ENCODE measurements at regions not wholly inside any gene's neighbourhood (a gene's known extent, or its start where the extent isn't known, plus 50 kb on each side); places are given as distances from the start of the nearest gene placed in this dataset.
A peak's percentile ranks its signal among the peaks of the same experiment; 100 is the strongest.

DNA sequence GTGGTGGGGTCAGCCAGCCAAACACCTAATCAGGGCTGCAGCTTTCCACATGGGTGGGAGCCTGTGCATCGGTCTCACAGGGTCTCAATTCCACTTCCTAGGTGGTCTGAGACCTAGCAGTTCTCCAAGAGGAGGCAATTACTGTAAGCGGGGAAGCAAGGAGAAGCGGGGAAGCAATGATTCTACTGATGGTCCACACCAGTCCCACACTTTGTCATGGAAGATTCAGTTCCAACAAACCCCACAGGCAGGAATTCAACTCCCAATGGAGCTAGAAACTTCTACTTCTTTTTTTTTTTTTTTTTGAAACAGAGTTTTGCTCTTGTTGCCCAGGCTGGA, 158.7 kb upstream of the RAI14 start:
- H3K4me3 ChIP-seq (replicated peaks; ENCODE audit: insufficient read depth, low read length), result no peak overlapping the region
- no peak overlapping the region for H3K27ac ChIP-seq (replicated peaks)
- no peaks in the 10 kb centered on the region for H3K27me3 ChIP-seq (ENCODE audit: insufficient read depth, poor library complexity, severe bottlenecking)
- no peak for TF ChIP-seq SPI1 (IDR thresholded peaks at IDR 0.05; ENCODE audit: borderline replicate concordance, low read depth)
- no peak for DNase-seq (ENCODE audit: low read depth in 1 of 2, low spot score in 1 of 2)

DNA sequence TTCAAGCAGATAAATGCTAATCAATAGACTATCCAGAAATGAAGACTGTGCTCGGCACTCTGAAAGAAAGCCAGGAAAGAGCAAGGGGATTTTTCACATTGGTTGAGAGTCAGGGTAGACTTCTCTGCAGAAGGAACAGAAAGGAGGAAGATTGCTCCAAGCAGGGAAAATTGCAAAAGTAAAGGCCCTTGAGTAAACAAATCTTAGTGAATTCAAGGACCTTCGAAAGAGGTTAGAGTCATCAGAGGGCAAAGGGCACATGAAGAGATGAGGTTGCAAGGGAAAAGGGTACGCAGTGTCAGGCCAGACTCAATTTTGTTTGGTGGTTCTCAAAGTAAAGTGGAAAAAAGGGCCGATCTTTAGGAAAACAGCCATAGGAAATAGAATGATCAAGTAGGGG, 157.6 kb upstream of the RAI14 start:
- TF ChIP-seq POLR2AphosphoS5 (IDR thresholded peaks at IDR 0.05; ENCODE audit: low read depth) (no peak), SPI1 (IDR thresholded peaks at IDR 0.05; ENCODE audit: borderline replicate concordance, low read depth) (no peak), GABPA (IDR thresholded peaks at IDR 0.05; ENCODE audit: low read depth) (no peak)
- TF ChIP-seq, protein P1, sequence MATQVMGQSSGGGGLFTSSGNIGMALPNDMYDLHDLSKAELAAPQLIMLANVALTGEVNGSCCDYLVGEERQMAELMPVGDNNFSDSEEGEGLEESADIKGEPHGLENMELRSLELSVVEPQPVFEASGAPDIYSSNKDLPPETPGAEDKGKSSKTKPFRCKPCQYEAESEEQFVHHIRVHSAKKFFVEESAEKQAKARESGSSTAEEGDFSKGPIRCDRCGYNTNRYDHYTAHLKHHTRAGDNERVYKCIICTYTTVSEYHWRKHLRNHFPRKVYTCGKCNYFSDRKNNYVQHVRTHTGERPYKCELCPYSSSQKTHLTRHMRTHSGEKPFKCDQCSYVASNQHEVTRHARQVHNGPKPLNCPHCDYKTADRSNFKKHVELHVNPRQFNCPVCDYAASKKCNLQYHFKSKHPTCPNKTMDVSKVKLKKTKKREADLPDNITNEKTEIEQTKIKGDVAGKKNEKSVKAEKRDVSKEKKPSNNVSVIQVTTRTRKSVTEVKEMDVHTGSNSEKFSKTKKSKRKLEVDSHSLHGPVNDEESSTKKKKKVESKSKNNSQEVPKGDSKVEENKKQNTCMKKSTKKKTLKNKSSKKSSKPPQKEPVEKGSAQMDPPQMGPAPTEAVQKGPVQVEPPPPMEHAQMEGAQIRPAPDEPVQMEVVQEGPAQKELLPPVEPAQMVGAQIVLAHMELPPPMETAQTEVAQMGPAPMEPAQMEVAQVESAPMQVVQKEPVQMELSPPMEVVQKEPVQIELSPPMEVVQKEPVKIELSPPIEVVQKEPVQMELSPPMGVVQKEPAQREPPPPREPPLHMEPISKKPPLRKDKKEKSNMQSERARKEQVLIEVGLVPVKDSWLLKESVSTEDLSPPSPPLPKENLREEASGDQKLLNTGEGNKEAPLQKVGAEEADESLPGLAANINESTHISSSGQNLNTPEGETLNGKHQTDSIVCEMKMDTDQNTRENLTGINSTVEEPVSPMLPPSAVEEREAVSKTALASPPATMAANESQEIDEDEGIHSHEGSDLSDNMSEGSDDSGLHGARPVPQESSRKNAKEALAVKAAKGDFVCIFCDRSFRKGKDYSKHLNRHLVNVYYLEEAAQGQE (IDR thresholded peaks at IDR 0.05; ENCODE audit: insufficient replicate concordance, low read depth), result no peak
- TF ChIP-seq, protein P2, sequence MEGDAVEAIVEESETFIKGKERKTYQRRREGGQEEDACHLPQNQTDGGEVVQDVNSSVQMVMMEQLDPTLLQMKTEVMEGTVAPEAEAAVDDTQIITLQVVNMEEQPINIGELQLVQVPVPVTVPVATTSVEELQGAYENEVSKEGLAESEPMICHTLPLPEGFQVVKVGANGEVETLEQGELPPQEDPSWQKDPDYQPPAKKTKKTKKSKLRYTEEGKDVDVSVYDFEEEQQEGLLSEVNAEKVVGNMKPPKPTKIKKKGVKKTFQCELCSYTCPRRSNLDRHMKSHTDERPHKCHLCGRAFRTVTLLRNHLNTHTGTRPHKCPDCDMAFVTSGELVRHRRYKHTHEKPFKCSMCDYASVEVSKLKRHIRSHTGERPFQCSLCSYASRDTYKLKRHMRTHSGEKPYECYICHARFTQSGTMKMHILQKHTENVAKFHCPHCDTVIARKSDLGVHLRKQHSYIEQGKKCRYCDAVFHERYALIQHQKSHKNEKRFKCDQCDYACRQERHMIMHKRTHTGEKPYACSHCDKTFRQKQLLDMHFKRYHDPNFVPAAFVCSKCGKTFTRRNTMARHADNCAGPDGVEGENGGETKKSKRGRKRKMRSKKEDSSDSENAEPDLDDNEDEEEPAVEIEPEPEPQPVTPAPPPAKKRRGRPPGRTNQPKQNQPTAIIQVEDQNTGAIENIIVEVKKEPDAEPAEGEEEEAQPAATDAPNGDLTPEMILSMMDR (IDR thresholded peaks at IDR 0.05; ENCODE audit: insufficient read depth, low read length), result no peak
- Histone ChIP-seq H3K27me3 (ENCODE audit: insufficient read depth, poor library complexity, severe bottlenecking) (no peaks in the 10 kb centered on the region), H3K4me3 (replicated peaks; ENCODE audit: insufficient read depth, low read length) (no peak overlapping the region), H3K27ac (replicated peaks) (peak overlapping the region; percentile 37; the same call in 1 of the 2 replicates)
- DNase-seq (ENCODE audit: low read depth in 1 of 2, low spot score in 1 of 2), result no peak

DNA sequence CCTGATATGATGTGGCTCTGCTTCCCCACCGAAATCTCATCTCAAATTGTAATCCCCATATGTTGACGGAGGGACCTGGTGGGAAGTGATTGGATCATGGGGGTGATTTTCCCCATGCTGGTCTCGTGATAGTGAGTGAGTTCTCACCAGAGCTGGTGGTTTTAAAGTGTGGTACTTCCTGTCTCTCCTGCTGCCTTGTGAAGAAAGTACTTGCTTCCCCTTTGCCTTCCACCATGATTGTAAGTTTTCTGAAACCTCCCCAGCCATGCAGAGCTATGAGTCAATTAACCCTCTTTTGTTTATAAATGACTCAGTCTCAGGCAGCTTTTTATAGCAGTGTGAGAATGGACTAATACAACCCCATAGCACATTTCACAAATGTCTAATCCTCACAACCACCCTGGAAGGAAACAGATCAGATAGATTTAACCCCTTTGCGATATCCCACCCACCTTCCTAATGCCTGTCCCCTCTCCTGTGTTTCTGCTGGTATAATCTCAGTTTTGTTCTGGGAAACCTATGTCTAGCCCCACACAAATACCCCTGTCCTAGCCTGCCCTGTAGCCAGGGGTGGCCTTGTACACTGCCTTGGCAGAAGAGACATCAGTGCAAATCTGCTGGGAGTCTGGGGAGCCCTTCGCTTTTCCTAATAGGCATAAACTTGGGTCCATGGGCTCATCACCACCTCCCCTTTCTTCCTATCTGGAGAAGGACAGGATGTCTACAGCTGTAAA, 157.0 kb upstream of the RAI14 start:
- DNase-seq (ENCODE audit: low read depth in 1 of 2, low spot score in 1 of 2), result peak; percentile 63 to 65
- no peaks in the 10 kb centered on the region for H3K27me3 ChIP-seq (ENCODE audit: insufficient read depth, poor library complexity, severe bottlenecking)
- H3K27ac ChIP-seq (replicated peaks), result peak overlapping the region; percentile 37
- TF ChIP-seq, protein P2 (IDR thresholded peaks at IDR 0.05; ENCODE audit: insufficient read depth, low read length), result no peak
- no peak for TF ChIP-seq POLR2AphosphoS5 (IDR thresholded peaks at IDR 0.05; ENCODE audit: low read depth)
- TF ChIP-seq GABPA (IDR thresholded peaks at IDR 0.05; ENCODE audit: low read depth), result no peak
- TF ChIP-seq SPI1 (IDR thresholded peaks at IDR 0.05; ENCODE audit: borderline replicate concordance, low read depth), result peak; percentile 45; the same call in 1 of the 2 replicates
- H3K4me3 ChIP-seq (replicated peaks; ENCODE audit: insufficient read depth, low read length), result no peak overlapping the region

DNA sequence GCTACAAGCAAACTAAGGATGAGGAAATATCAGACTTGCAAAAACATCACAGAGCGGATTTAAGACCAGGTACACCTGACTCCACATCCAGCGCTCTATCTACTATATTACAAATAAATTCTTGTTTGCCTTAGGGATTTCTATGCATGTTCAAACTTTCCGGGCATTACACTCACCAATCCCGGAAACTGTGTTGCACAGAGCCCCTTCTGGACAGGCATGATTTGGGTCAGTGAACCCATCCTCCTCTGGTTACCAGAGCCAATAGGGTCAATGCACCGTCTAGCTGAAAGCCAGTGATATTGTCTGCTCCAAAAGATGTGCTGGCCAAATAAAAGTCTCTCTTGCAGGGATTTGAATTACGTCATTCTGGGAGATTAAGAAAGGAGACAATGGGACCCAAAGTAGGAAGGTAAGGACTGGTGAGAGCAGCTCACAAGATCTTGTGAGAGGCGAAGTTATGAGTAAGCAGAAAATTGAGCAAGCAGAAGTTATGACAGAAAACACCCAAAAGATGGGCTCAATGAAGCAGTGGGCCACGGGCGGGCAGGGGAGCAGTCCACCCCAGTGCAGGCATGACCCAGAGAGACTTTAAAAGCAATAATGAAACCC, 155.8 kb upstream of the RAI14 start:
- DNase-seq (ENCODE audit: low read depth in 1 of 2, low spot score in 1 of 2), result peak in 1 of 2 experiments; percentile 41
- no peak for TF ChIP-seq SPI1 (IDR thresholded peaks at IDR 0.05; ENCODE audit: borderline replicate concordance, low read depth)
- no peak for TF ChIP-seq GABPA (IDR thresholded peaks at IDR 0.05; ENCODE audit: low read depth)
- TF ChIP-seq POLR2AphosphoS5 (IDR thresholded peaks at IDR 0.05; ENCODE audit: low read depth), result no peak
- TF ChIP-seq, protein P1 (IDR thresholded peaks at IDR 0.05; ENCODE audit: insufficient replicate concordance, low read depth), result no peak
- TF ChIP-seq, protein P2 (IDR thresholded peaks at IDR 0.05; ENCODE audit: insufficient read depth, low read length), result no peak
- Histone ChIP-seq H3K27me3 (ENCODE audit: insufficient read depth, poor library complexity, severe bottlenecking) (no peaks in the 10 kb centered on the region), H3K27ac (replicated peaks) (no peak overlapping the region), H3K4me3 (replicated peaks; ENCODE audit: insufficient read depth, low read length) (no peak overlapping the region)

Measured in HL-60 (cell line).